ENCODE measurements at regions not wholly inside any gene's neighbourhood (a gene's known extent, or its start where the extent isn't known, plus 50 kb on each side); places are given as distances from the start of the nearest gene placed in this dataset.
"Not testable (repeated sequence)": the region's sequence is repeated elsewhere in the genome, so short reads cannot be mapped to it uniquely, and the experiment has no call there.

GRCh38 chr21:7828260-7828659 lies 2693.1 kb upstream of the TPTE start:
- H3K4me3 ChIP-seq; H3K4me1 ChIP-seq; H3K9me3 ChIP-seq; intact Hi-C loops (cut with DNase I; ENCODE audit: low total_unique reads); in situ Hi-C loops (cut with MboI; ENCODE audit: low pct_ligation_motif_present in 1 of 4, low pct_unique_long_range_greater_than_20kb in 1 of 4, low sequenced_read_pairs in 3 of 4); H3K36me3 ChIP-seq; DNase-seq; H3K27ac ChIP-seq; H3K27me3 ChIP-seq: not testable (repeated sequence)
- WGBS, 2 donors (ENCODE audit: low coverage in 1 of 2) = no CpG with 5 or more reads among the region's 7 CpGs

DNA sequence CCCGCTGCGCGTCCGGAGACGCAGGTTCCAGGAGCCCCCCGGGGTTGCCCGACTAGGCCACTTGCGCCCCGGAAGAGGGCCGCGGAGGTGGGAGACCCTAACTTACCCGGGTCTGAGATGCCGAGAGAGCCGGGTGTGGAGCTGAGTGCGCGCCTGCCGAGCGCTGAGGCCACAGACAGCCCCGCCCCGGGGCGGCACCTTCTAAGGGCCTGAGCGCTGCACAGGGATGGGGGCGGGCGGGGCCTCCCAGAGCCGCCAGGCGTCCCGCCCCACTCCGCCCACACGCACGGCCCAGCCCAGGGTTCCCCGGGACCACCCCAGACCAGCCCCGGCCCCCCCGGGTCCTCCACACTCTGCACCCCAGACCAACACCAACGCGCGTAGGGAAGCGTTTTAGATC lies 2692.0 kb upstream of the TPTE start:
- DNase-seq; H3K27me3 ChIP-seq; H3K4me1 ChIP-seq; intact Hi-C loops (cut with DNase I; ENCODE audit: low total_unique reads); H3K36me3 ChIP-seq; in situ Hi-C loops (cut with MboI; ENCODE audit: low pct_ligation_motif_present in 1 of 4, low pct_unique_long_range_greater_than_20kb in 1 of 4, low sequenced_read_pairs in 3 of 4); H3K4me3 ChIP-seq; H3K9me3 ChIP-seq; H3K27ac ChIP-seq: not testable (repeated sequence)
- no CpG with 5 or more reads among the region's 37 CpGs for WGBS, 2 donors (ENCODE audit: low coverage in 1 of 2)

DNA sequence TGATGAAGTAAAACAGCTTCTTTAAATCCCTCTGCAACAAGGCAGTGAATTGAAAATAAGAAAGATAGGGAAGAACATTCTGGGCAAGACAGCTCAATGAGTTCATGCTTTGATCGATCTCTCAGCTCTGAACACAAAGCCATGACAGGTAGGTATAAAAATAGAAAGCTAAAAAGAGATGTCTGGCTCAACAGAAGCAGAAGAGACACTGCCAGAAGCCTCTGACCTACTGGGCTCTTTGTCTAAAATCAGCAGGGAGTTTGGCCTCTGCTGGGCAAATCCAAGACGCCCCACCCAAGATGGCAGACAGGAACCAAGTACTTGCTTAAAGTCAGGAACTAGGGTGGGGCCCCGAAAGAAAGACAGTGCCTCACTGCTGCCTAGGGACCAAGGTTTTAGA lies 2684.1 kb upstream of the TPTE start:
- H3K4me3 ChIP-seq; H3K4me1 ChIP-seq; H3K36me3 ChIP-seq; DNase-seq; H3K27me3 ChIP-seq; H3K27ac ChIP-seq; H3K9me3 ChIP-seq; intact Hi-C loops (cut with DNase I; ENCODE audit: low total_unique reads); in situ Hi-C loops (cut with MboI; ENCODE audit: low pct_ligation_motif_present in 1 of 4, low pct_unique_long_range_greater_than_20kb in 1 of 4, low sequenced_read_pairs in 3 of 4): not testable (repeated sequence)
- no CpG with 5 or more reads among the region's 3 CpGs for WGBS, 2 donors (ENCODE audit: low coverage in 1 of 2)

DNA sequence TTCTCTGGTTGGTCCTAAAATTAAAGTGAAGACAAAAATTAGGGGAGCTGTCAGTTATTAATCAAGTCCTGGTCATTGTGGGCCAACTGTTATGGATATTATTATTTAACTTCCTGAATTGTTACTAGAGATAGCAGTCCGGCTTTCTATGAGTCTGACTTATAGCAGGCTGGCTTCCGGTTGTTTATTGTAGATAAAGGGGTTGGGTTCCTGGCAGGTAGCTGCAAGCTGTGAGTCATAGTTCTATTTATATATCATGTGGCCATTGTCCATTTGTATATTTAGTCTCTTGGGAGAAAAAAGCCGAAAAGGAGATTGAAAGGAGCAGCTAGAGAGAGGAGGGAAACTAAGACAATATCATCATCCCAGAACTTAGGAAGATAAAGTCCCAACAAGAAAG lies 2668.0 kb upstream of the TPTE start:
- H3K27me3 ChIP-seq; in situ Hi-C loops (cut with MboI; ENCODE audit: low pct_ligation_motif_present in 1 of 4, low pct_unique_long_range_greater_than_20kb in 1 of 4, low sequenced_read_pairs in 3 of 4); H3K4me3 ChIP-seq; H3K9me3 ChIP-seq; H3K36me3 ChIP-seq; DNase-seq; intact Hi-C loops (cut with DNase I; ENCODE audit: low total_unique reads); H3K27ac ChIP-seq; H3K4me1 ChIP-seq: not testable (repeated sequence)
- WGBS, 2 donors (ENCODE audit: low coverage in 1 of 2) = no CpG with 5 or more reads among the region's 3 CpGs

DNA sequence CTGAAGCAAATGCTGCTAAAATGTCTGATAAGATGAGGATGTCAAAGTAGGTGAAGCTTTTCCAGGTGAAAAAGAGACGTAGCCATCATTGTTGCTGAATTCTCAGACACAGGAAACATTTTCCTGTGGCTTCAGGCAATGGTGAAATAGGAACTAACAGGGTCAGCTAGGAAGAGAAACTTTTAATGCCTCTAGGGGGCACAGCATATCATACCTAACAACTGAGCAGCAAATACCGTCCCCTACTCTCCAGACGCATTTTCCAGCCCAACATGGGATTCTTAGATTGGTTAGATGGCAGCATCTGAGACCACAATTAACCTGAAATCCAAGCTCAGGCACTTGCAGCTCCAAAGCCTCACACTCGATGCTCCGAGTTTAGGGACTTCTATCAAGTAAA lies 2667.5 kb upstream of the TPTE start:
- H3K27me3 ChIP-seq; H3K9me3 ChIP-seq; H3K4me1 ChIP-seq; DNase-seq; H3K36me3 ChIP-seq; H3K27ac ChIP-seq; intact Hi-C loops (cut with DNase I; ENCODE audit: low total_unique reads); H3K4me3 ChIP-seq; in situ Hi-C loops (cut with MboI; ENCODE audit: low pct_ligation_motif_present in 1 of 4, low pct_unique_long_range_greater_than_20kb in 1 of 4, low sequenced_read_pairs in 3 of 4): not testable (repeated sequence)
- no CpG with 5 or more reads among the region's 5 CpGs for WGBS, 2 donors (ENCODE audit: low coverage in 1 of 2)

Small RNAs in the stretch of these regions (small RNA-seq; reads per million reads assigned to genes)
- 0 reads per million in 4 donors for gene RF00614
